ENCODE measurements at regions not wholly inside any gene's neighbourhood (a gene's known extent, or its start where the extent isn't known, plus 50 kb on each side); places are given as distances from the start of the nearest gene placed in this dataset.

DNA sequence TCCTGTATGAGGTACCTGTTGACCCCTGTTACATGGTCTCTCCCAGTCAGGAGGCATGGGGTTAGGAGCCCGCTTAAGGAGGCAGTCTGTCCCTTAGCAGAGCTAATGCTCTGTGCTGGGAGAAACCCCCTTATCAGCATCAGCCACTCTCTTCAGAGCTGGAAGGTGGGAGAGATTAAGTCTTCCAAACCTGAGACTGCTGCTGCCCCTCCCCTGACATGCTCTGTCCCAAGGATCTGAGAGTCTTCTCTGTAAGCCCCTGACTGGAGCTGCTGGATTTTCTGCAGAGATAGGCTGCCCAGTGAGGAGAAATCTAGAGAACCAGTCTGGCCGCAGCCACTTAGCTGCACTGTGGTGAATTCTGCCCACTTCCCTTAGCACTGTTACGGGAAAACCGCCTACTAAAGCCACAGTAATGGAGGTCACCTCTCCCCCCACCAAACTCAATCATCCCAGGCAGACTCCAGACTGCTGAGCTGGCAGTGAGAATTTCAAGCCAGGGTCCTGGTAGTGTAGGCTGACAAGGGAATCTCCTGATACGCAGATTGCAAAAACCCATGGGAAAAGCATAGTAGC is 222.3 kb downstream of the DDX3Y start:
- no CpG with 5 or more reads among the region's 5 CpGs for WGBS (ENCODE audit: insufficient coverage)
- H3K36me3 ChIP-seq (replicated peaks in 1 of 2; ENCODE audit: control extremely low read depth in 1 of 2, control insufficient read depth in 1 of 2, extremely low read depth in 1 of 2, insufficient read depth in 2 of 2, low read length in 1 of 2) = no peaks in the 10 kb centered on the region
- H3K27me3 Mint-ChIP-seq = peaks cover 6% of the 10 kb centered on the region
- no peaks in the 10 kb centered on the region for H4K20me1 ChIP-seq (ENCODE audit: control insufficient read depth, insufficient read depth, low read length, poor library complexity, severe bottlenecking)
- intact Hi-C loops (cut with micrococcal nuclease) = no loop called here
- POLR2A ChIA-PET = no interaction called here
- H3K27me3 ChIP-seq (replicated peaks in 1 of 4; ENCODE audit: control extremely low read depth in 1 of 4, control insufficient read depth in 3 of 4, insufficient read depth in 4 of 4, low read length in 3 of 4) = no peaks in the 10 kb centered on the region
- no peak for ATAC-seq (ENCODE audit: low read depth)
- no peak overlapping the region for H3K4me3 Mint-ChIP-seq
- H2AFZ ChIP-seq (ENCODE audit: insufficient read depth, low read depth, low read length, poor library complexity, severe bottlenecking) = no peak overlapping the region
- H3K9me3 ChIP-seq (ENCODE audit: control extremely low read depth in 1 of 3, control insufficient read depth in 2 of 3, insufficient read depth in 1 of 3, low read length in 2 of 3) = no peaks in the 10 kb centered on the region
- no peak overlapping the region for H3K4me3 ChIP-seq (ENCODE audit: control extremely low read depth in 1 of 5, extremely low read depth in 1 of 5, insufficient read depth in 1 of 5, low read depth in 2 of 5, low read length in 4 of 5)
- no peak for TF ChIP-seq EZH2 (IDR thresholded peaks at IDR 0.05; ENCODE audit: borderline replicate concordance, insufficient read depth, low read depth, low read length, poor library complexity, severe bottlenecking)
- TF ChIP-seq CTCF (IDR thresholded peaks at IDR 0.05) = no peak
- CTCF ChIA-PET = no interaction called here
- H3K9me3 Mint-ChIP-seq (ENCODE audit: insufficient read depth) = no peaks in the 10 kb centered on the region
- no peak overlapping the region for H3K4me2 ChIP-seq (replicated peaks; ENCODE audit: low read depth, low read length, poor library complexity, severe bottlenecking)
- peaks cover 0 to 6% of the 10 kb centered on the region in 2 donors for H3K4me1 ChIP-seq (ENCODE audit: control insufficient read depth in 2 of 2, insufficient read depth in 2 of 2, low read length in 2 of 2)
- no peak overlapping the region for H3K27ac Mint-ChIP-seq
- H3K9ac ChIP-seq (ENCODE audit: low read length) = no peak overlapping the region
- H3K79me2 ChIP-seq (ENCODE audit: control insufficient read depth, insufficient read depth, low read length) = no peaks in the 10 kb centered on the region
- no peak for DNase-seq
- H3K27ac ChIP-seq (ENCODE audit: low read length in 2 of 2) = no peak overlapping the region
- H3K4me1 Mint-ChIP-seq = peaks cover 1% of the 10 kb centered on the region

DNA sequence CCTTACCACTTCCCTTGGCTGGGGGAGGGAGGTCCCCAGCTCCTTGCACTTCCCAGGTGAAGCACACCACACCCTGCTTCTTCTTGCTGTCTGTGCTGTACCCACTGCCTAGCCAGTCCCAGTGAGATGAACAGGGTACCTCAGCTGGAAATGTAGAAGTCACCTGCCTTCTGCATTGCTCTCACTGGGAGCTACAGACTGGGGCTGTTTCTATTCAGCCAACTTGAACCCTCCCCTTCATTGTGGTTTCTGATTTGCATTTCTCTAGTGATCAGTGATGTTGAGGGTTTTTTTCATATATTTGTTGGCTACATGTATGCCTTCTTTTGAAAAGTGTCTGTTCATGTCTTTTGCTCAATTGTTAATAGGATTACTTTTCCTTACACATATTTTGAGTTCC is 222.8 kb downstream of the DDX3Y start:
- H3K27me3 ChIP-seq (replicated peaks in 1 of 4; ENCODE audit: control extremely low read depth in 1 of 4, control insufficient read depth in 3 of 4, insufficient read depth in 4 of 4, low read length in 3 of 4) = no peaks in the 10 kb centered on the region
- no peak overlapping the region for H2AFZ ChIP-seq (ENCODE audit: insufficient read depth, low read depth, low read length, poor library complexity, severe bottlenecking)
- H3K9ac ChIP-seq (ENCODE audit: low read length) = no peak overlapping the region
- CTCF ChIA-PET = no interaction called here
- Mint-ChIP-seq H3K27me3 (peaks cover 6% of the 10 kb centered on the region), H3K4me3 (no peak overlapping the region), H3K9me3 (ENCODE audit: insufficient read depth) (no peaks in the 10 kb centered on the region), H3K4me1 (peaks cover 1% of the 10 kb centered on the region), H3K27ac (no peak overlapping the region)
- no peak for DNase-seq
- ATAC-seq (ENCODE audit: low read depth) = no peak
- TF ChIP-seq EZH2 (IDR thresholded peaks at IDR 0.05; ENCODE audit: borderline replicate concordance, insufficient read depth, low read depth, low read length, poor library complexity, severe bottlenecking) (no peak), CTCF (IDR thresholded peaks at IDR 0.05) (no peak)
- no peaks in the 10 kb centered on the region for H3K36me3 ChIP-seq (replicated peaks in 1 of 2; ENCODE audit: control extremely low read depth in 1 of 2, control insufficient read depth in 1 of 2, extremely low read depth in 1 of 2, insufficient read depth in 2 of 2, low read length in 1 of 2)
- no peak overlapping the region for H3K27ac ChIP-seq (ENCODE audit: low read length in 2 of 2)
- peaks cover 0 to 6% of the 10 kb centered on the region in 2 donors for H3K4me1 ChIP-seq (ENCODE audit: control insufficient read depth in 2 of 2, insufficient read depth in 2 of 2, low read length in 2 of 2)
- no peaks in the 10 kb centered on the region for H4K20me1 ChIP-seq (ENCODE audit: control insufficient read depth, insufficient read depth, low read length, poor library complexity, severe bottlenecking)
- H3K4me3 ChIP-seq (ENCODE audit: control extremely low read depth in 1 of 5, extremely low read depth in 1 of 5, insufficient read depth in 1 of 5, low read depth in 2 of 5, low read length in 4 of 5) = no peak overlapping the region
- intact Hi-C loops (cut with micrococcal nuclease) = no loop called here
- POLR2A ChIA-PET = no interaction called here
- H3K79me2 ChIP-seq (ENCODE audit: control insufficient read depth, insufficient read depth, low read length) = no peaks in the 10 kb centered on the region
- H3K9me3 ChIP-seq (ENCODE audit: control extremely low read depth in 1 of 3, control insufficient read depth in 2 of 3, insufficient read depth in 1 of 3, low read length in 2 of 3) = no peaks in the 10 kb centered on the region
- H3K4me2 ChIP-seq (replicated peaks; ENCODE audit: low read depth, low read length, poor library complexity, severe bottlenecking) = no peak overlapping the region
